HG03060 (cell line): ENCODE measurements at regions not wholly inside any gene's neighbourhood (a gene's known extent, or its start where the extent isn't known, plus 50 kb on each side); places are given as distances from the start of the nearest gene placed in this dataset.
"Not testable (repeated sequence)": the region's sequence is repeated elsewhere in the genome, so short reads cannot be mapped to it uniquely, and the experiment has no call there.

Experiments
- ATAC-seq: cut with Tn5 transposase; IDR thresholded peaks from one replicate; pipeline ENCODE4 v1.9.1; 2021; ENCODE audit warnings: low read depth, moderate number of reproducible peaks; ENCODE audit not compliant: unreplicated experiment

DNA sequence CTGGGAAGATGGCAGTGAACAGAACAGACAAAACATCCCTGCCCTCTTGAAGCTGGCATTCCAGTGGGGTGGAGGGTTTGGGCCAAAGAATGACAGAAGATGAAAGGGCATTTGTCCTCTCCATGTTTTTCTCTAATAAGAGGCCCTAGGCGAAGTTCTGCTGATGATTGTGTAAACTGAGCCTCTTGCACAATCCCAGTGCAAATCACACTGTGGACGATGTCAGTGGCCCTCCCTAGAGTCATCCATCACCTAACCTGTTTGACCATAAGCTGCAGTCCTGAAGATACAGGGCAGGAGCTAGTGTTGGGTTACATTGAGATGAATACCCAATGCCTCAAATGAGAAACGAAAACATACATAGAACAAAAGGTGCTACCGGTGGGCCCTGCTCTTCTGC, 622.4 kb upstream of the TBX3 start:
- no peak for ATAC-seq

DNA sequence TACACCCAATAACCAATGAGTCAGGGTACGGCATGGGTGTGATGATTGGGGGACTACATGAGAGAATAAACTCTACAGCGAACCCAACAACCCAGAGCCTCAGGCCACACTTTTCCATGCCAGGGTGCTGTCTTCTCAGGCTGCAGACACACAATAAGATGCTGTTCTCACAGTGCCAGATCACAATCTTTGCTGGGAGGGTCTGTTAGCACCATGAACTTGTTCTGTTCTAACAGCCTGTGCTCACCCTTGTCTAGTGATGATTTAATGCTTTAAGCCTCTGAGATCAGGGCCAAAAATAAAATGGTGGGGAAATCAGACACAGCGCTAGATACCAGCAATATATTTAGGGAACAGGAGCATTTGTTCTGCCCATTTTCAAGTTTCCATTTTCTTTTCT, 621.9 kb upstream of the TBX3 start:
- ATAC-seq: no peak

DNA sequence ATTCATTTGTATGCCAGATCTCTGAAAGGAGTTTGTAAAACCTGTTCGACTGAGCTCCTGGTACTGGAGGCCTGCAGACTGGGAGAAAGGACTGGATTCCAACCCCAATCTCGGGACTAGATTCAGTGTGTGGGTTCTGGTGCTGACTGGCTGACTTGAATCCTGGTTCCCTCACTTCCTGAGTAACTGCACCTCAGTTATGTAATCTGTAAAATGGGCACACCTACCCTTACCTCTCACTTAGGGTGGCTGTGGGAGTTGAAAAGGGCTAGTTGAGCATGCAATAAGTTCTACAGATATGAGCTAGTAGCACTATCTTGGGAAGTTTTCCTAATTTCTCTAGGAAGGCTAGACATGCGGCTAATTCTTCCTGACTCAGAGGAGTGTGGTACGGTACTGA, 621.3 kb upstream of the TBX3 start:
- no peak for ATAC-seq

DNA sequence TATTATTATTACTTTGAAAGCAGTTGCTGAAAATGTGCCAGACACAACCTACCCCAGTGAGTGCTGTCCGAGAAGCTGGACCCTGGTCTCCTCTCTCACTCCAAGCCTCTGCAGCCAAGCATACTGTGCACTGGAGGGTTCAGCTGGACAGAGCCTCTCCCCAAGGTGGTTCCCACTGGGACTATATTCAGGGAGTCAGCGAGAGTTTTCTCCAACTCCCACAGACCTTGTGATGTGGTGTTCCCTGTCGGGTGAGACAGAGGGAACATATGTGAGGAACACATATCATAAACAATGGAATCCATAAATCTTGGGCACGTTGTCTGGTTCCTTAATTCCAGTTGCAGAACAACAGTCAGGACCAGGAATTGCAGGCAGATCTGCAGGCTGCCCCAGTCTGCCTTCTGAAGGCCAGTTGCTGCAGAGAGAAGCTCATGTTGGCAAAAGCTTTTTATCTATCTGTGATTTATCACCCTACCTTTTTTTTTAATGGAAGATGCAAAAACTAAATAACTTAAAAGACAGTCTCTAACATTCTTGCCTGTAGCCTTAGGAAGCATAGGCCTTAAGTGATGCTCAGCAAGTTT, 619.8 kb upstream of the TBX3 start:
- ATAC-seq: no peak

DNA sequence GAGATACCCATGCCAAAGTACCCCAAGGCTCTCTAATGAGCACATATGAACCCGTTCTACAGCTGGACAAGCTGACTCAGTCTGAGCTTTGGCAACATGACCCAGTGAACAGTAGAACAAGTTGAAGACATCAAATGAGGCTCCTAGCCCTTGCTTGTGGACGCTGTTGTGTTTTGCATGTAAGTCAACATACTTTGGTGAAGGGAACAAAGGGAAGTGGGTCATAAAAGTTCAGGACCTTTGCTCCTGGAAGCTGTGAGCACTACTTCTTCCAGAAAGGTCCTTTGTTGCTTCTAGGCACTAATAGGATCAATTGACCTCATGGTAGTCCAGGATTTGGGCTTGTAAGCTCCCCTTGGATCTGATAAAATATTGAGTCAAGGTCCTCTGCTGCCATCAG, 613.5 kb upstream of the TBX3 start:
- ATAC-seq: no peak

DNA sequence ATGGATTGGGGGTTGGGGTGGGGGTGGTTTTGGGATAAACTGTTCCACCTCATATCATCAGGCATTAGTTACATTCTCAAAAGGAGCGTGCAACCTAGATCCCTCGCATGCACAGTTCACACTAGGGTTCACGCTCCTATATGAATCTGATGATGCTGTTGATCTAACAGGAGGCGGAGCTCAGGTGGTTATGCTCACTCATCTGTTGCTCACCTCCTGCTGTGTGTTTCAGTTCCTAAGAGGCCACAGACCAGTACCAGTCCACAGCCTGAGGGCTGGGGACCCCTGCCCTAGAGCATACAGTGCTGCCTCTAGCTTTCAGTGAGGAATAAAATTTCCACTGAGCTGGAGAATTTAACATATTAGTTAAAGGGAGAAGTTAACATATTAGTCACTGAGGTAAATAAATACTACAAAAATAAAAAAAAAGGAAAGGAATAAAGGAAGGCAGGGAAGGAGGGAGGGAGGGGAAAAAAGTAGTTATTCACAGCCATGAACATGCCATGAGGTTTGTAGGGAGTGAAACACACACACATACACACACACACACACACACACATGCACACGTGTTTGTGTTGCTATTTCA, 612.7 kb upstream of the TBX3 start:
- ATAC-seq: no peak

DNA sequence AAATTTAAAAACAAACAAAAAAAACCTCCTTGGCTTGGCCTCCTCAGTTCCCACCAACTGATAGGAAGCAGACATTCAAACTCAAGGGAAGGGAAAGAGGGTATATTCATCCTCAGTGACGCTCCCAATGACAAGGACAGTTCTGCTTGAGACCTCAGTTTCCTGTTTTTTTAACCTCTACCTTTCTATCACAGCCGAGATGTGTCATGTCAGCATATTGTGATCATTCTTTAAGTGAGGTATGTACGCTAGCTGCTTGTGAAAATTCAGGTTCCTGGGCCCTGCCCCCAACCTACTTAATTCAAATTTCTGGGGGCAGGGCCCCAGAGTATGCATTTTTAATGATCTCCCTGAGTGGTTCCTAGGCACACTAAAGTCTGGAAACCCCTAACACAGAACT, 611.9 kb upstream of the TBX3 start:
- ATAC-seq: no peak

DNA sequence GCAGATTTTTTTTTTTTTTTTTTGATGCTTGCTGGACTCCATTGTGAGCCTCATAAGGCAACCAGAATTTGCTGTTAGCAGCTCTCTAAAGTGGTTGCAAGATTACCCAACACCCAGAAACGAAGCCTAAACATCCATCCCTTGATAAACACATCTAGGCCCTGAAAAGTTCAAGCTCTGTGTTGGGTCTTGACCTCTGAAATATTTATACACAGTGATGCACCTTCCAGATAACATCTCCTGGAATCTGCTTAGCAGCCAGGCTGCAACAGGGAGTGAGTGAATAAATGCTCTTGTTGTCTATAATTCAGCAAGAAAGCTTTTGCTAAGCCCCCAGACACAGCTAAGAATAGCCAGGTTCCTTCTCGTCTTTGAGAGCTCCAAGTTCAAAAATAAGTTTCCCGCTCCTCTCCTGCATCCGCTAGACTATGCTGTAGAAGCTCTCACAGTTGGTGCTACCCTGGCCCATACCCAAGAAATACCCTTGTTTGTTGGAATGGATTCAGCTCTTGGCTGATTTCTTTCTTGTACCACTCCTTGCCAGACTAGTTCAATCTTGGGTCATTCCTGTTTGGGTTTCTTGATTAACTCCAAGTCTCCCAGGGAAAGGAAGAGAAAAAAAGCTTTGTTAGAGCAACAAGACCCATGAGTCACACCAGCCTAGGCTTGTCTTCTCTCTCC, 610.6 kb upstream of the TBX3 start:
- ATAC-seq: no peak

DNA sequence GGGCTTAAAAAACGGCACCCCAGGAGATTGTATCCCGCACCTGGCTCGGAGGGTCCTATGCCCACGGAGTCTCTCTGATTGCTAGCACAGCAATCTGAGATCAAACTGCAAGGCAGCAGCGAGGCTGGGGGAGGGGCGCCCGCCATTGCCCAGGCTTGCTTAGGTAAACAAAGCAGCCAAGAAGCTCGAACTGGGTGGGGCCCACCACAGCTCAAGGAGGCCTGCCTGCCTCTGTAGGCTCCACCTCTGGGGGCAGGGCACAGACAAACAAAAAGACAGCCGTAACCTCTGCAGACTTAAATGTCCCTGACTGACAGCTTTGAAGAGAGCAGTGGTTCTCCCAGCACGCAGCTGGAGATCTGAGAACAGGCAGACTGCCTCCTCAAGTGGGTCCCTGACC, 601.5 kb upstream of the TBX3 start:
- ATAC-seq: not testable (repeated sequence)

DNA sequence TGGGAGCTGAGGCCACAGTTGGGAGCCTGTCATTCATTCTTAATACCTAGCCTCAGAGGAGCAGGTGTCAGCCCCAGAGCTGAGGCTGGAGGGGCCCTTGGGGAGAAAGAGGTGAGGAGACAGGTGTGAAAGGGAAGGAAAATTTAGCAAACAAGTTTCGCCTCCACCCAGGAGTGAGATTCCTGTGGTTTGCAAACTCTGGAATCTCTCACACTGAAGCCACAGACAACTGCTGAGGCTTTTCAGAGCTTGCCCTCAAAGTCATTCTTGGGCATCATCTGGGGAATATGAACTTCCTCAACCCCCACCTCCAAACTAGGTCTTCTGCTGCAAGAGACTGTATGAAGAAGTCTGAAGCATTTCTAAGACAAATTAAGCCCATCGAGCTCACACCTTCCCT, 589.5 kb upstream of the TBX3 start:
- no peak for ATAC-seq

DNA sequence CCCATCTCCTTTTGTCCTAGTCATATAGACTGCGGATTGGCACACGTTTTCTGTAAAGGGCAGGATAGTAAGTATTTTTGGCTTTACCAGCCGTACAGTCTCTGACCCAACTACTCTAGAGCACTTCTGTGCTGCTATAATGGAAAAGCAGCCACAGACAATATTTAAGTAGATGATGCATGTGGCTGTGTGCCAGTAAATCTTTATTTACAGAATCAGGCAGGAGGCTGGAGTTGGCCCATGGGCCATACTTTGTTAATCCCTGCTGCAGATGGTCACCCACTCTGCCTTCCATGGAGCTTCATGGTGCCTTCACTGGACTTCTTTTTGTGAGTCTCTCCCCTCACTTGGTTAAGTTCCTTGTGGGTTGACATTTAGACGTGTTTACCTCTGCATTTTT, 584.5 kb upstream of the TBX3 start:
- no peak for ATAC-seq

DNA sequence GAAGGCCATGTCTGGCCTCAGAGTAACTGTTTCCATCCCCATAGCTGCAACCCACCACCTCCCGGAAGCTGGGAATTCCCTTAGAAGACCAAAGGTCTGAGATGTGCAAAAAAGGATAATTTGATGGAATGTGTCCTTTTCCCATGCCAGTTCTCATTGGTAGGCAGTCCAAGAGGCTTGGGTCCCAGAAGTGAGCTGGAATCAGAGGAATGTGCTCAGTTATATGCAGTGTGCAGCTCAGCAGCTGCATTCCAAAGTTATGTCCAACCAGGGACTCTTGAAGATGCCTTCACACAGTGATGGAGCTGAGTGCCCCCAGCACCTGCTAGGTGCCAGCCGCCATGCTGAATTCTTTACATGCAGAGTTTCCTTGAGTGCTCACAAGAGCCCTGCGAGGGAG, 583.9 kb upstream of the TBX3 start:
- ATAC-seq: no peak

DNA sequence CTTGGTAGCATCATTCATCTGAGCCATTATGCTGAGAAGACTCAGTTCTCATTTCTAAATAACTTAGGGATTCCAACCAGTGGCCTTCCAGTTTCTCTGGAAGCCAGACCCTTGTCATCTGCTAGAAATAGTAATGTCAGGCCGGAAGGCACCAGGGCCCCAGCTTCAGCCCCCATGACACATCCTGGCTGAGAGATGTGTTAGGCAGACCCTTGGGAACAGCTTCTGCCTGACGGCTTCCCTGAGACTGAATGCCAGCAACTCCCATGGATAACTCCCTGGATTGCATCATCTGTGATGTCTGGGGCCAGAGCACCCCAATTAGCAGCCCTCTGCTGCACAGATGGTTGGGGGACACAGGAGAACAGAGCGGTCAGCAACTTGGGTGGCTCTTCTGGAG, 583.5 kb upstream of the TBX3 start:
- no peak for ATAC-seq

DNA sequence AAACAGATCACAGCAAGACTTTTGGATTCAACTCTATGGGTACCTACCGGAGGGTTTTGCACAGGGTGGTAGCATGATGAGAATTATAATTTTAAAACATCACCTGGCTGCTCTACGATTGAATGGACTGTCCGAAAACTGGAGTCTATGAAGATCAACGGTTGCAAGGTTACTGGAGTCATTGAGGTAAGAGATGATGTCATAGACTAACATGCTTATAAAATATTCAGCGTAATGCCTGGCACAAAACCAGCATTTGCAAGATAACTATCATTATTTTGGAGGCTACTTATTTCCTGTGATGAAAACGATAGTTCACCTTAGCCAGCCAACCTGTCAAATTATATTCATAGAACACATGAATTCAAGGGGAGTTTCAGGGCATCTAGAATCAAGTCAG, 580.6 kb upstream of the TBX3 start:
- no peak for ATAC-seq

DNA sequence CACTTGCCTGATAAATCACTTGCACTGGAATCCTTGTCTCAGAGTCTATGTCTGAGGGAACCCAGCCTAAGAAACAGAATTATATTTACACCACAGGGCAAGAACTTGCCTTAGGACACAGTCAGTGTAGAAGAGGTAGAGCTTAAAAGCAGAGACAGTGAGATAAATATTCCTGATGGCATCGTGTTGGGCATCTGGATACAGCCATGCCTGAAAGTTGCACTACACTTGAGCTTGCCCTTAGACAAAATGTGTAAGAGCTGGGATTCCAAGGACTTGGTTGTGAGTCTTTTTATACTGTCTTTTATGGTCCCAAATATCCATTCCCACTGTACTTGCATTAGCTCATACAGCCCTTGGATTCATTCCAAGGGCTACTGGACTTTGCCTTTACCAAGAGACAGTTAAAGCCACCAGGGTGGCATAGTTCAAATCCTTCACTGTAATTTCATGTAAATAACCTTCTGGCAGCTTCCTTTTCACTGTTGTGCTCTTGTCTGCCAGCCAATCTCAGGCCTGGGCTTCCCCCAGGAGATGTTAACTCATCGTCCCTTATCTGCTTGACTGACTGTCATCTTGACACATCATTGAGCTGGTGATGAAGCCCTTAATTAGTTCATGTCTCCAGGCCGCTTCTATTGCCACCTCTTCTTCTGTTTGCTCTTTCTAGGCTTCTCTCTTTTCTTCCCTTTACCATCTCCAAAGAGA, 577.9 kb upstream of the TBX3 start:
- no peak for ATAC-seq

DNA sequence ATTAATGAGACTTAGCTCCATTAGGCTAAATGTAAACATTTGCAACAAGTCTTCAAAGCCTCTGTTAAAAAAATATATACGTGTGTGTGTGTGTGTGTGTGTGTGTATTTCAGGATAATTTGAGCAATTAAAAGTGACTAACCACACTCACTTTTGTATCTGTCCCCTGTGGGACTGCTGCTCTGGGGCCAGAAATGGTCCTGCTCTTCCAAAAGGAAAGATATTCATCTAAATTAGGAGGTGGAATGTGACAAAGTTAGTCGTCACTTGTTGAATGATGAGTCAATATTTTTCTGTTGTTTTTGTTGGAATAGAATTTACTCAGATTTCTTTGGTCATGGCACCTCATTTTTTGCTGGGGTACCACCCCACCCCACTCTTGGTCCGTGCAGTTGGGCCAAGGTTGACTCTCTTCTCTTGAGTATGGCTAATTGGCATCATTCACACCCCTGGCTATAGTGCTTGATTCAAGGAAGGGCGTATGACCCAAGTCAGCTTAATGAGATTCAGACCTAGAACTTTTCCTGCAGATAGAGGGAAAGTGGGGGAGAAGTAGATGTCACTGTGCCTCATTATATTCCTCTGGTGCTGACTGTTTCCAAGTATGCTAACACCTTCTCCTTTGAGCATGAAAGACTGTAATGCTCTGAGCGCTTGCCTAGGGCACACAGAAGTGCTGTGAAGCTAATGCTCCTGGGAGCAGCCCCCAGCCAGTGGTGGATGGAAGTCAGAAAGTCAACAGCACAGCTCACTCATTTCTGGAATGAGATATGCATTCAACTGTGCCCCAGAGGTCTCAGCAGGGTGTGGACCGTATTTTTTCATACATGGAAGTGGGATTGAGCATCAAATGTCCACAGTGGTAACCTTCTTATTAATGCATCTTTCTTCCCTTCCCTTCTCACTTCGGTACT, 577.0 kb upstream of the TBX3 start:
- ATAC-seq: no peak

DNA sequence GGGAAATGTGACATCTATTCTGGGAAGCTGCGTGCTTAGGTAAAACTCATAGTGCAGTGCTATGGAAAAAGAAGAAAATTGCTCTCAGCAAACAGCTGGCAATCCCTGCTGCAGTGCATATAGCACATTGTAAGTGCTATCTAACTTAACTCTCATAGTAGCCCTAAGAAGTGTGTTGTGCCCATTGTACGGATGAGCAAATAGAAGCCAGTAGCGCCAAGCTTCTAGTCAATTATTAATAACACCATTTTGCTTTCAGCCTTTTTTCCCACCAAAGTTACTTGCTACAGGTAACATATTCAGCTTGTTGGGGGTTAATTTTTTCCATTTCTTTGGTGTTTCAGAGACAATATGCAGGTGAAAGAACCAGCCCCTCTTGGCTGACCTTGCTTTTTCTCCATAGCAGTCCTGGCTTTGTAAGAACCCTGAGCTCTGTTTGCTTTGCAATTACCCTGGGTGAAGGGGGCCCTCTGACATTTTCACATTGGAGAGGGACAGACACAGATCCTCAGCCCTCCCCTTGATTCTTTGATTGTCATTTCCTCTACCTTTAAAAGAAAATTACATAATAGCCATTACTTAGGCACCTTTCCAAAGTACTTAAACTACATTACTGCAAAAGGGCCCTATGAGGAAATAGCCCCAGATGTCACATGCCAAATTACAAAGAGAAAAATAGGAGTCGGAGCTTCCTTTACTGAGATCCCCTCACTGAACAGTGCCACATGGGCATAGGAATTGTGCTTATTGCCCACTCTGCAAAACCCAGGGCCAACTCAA, 576.2 kb upstream of the TBX3 start:
- no peak for ATAC-seq

DNA sequence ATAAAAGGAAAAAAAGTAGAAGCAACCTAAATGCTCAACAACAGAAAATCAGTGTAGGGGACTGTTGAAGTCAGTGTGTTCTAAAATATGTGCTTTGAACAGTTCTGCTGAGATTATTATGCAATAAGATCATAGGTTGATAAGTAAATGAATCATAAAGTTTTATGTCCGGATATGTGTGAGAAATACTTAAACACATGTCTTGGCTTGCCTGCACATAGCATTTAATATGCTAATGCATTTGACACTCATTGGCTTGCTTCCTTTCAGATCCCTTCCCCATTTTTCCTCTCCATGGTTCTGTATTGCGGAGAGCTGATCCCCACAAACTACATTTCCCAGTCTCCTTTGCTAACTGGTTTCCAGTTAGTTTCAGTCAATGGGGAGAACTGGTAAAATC, 573.8 kb upstream of the TBX3 start:
- ATAC-seq: no peak

DNA sequence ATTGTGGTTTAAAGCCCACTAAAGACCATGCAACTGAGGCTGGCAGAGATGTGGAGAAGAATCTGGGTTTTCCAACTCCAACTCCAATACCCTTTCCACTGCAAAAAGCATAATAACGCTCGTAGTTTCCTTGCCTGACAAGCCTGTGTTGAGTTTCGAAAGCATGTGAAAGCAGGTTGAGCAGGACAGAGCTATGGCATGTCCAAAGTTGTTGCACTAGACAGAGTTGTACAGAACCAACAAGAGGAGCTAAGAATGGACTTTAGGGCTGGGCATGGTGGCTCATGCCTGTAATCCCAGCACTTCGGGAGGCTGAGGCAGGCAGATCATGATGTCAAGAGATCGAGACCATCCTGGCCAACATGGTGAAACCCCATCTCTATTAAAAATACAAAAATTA, 572.0 kb upstream of the TBX3 start:
- no peak for ATAC-seq

DNA sequence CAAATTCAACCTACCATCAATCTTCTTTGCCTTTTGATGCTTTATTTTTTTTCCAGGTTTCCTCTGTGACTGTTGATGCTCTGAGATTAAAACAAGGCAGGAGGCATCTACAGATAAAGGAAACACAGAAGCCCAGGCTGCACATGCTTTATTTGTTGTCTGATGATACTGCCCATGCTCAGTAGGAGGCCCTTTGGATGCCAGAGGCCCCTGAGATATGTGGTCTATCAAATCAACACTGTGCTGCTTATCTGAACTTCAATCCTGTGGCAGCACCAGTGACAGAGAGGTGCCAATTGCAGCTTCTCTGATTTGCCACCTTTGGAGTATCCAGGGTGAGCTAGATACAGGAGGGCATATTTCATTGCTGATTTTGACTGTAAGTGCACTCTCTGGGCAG, 571.3 kb upstream of the TBX3 start:
- no peak for ATAC-seq
